ENCODE measurements at regions not wholly inside any gene's neighbourhood (a gene's known extent, or its start where the extent isn't known, plus 50 kb on each side); places are given as distances from the start of the nearest gene placed in this dataset.

GRCh38 chr6:112649853-112650252 lies 302.7 kb downstream of the RFPL4B start:
- TF ChIP-seq CTCF (IDR thresholded peaks at IDR 0.05; ENCODE audit: low read length) (no peak), EZH2phosphoT487 (IDR thresholded peaks at IDR 0.05; ENCODE audit: low read length) (no peak)

Data from MM.1S (cell line).